Gastroesophageal sphincter (tissue), 4 donors: ENCODE measurements at regions not wholly inside any gene's neighbourhood (a gene's known extent, or its start where the extent isn't known, plus 50 kb on each side); places are given as distances from the start of the nearest gene placed in this dataset.

Source experiments
- ATAC-seq: fragments of 150-250 bp; one replicate; pipeline ENCODE4 v1.9.1; 2016; ENCODE audit warnings: mild to moderate bottlenecking, moderate library complexity
- H3K27ac ChIP-seq, 4 donors: fragments of 200-600 bp; sonication (generic) in 3 of 4; 1 replicate in 3 of 4; 2 replicates in 1 of 4; pipeline ENCODE4 v1.5.1; 2016 to 2019
- H3K27me3 ChIP-seq: fragments of 200-600 bp; sonication (generic); one replicate; pipeline ENCODE4 v1.5.1; 2019
- H3K36me3 ChIP-seq, 2 donors: fragments of 200-600 bp; sonication (generic); one replicate each; pipeline ENCODE4 v1.5.1; 2019; ENCODE audit warnings: control low read depth in 1 of 2
- H3K4me1 ChIP-seq, 3 donors: fragments of 200-600 bp; sonication (generic); 1 replicate in 2 of 3; 2 replicates in 1 of 3; pipeline ENCODE4 v1.5.1; 2016 to 2019; ENCODE audit warnings: control low read depth in 2 of 3
- H3K4me3 ChIP-seq, 2 donors: fragments of 200-600 bp; sonication (generic); one replicate each; pipeline ENCODE4 v1.5.1; 2019; ENCODE audit warnings: mild to moderate bottlenecking in 1 of 2, moderate library complexity in 1 of 2
- H3K9me3 ChIP-seq, 3 donors: fragments of 200-600 bp; sonication (generic); one replicate each; pipeline ENCODE4 v1.5.1; 2017 to 2019; ENCODE audit warnings: control low read depth in 2 of 3
- EP300 ChIP-seq: sonication (generic); formaldehyde crosslinking; IDR thresholded peaks from one replicate; pipeline ENCODE4 v1.6.1; 2017; ENCODE audit warnings: antibody characterized with exemption, mild to moderate bottlenecking
- POLR2A ChIP-seq, 2 donors: fragments of 450-650 bp; IDR thresholded peaks; one replicate each; pipeline ENCODE4 v1.6.1; 2017; ENCODE audit warnings: antibody characterized with exemption in 2 of 2, mild to moderate bottlenecking in 2 of 2, moderate library complexity in 1 of 2
- POLR2AphosphoS5 ChIP-seq: sonication (generic); formaldehyde crosslinking; IDR thresholded peaks from one replicate; pipeline ENCODE4 v1.6.1; 2017; ENCODE audit warnings: antibody characterized with exemption
- WGBS, 2 donors: methylation state at CpG; one replicate each; pipeline ENCODE4 v1.1.5; 2018; ENCODE audit warnings: low coverage in 1 of 2; 5-methylcytosine and 5-hydroxymethylcytosine counted together
- TF ChIP-seq, protein P1 (sequence below), 4 experiments: fragments of 200-600 bp in 2 of 4; fragments of 450-650 bp in 2 of 4; sonication (generic) in 1 of 4; IDR thresholded peaks; one replicate each; pipeline ENCODE4 v1.5.1; 2017 to 2019; ENCODE audit warnings: antibody characterized with exemption in 4 of 4, mild to moderate bottlenecking in 2 of 4, moderate library complexity in 2 of 4

- H3K27me3 ChIP-seq: no peaks in the 10 kb centered on the region
- no peak overlapping the region for H3K4me3 ChIP-seq
- whole genome bisulfite sequencing, 2 donors: 40 to 66% methylated on average over 1 to 2 of the region's 2 CpGs
- H3K27ac ChIP-seq: no peak overlapping the region
- H3K4me1 ChIP-seq: no peaks in the 10 kb centered on the region
- no peak for ATAC-seq
- no peaks in the 10 kb centered on the region for H3K9me3 ChIP-seq
- no peak for TF ChIP-seq EP300
- no peak for TF ChIP-seq POLR2A (IDR thresholded peaks at IDR 0.05)
- TF ChIP-seq, protein P1, sequence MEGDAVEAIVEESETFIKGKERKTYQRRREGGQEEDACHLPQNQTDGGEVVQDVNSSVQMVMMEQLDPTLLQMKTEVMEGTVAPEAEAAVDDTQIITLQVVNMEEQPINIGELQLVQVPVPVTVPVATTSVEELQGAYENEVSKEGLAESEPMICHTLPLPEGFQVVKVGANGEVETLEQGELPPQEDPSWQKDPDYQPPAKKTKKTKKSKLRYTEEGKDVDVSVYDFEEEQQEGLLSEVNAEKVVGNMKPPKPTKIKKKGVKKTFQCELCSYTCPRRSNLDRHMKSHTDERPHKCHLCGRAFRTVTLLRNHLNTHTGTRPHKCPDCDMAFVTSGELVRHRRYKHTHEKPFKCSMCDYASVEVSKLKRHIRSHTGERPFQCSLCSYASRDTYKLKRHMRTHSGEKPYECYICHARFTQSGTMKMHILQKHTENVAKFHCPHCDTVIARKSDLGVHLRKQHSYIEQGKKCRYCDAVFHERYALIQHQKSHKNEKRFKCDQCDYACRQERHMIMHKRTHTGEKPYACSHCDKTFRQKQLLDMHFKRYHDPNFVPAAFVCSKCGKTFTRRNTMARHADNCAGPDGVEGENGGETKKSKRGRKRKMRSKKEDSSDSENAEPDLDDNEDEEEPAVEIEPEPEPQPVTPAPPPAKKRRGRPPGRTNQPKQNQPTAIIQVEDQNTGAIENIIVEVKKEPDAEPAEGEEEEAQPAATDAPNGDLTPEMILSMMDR (IDR thresholded peaks at IDR 0.05): no peak
- TF ChIP-seq POLR2AphosphoS5: no peak
- H3K36me3 ChIP-seq: no peaks in the 10 kb centered on the region
Measured at GRCh38 chrX:94576367-94577004, 902.5 kb downstream of the FAM133A start.

GRCh38 chrX:94600077-94600476 is 926.1 kb downstream of the FAM133A start:
- 86% methylated on average over 2 of the region's 6 CpGs; no CpG with 5 or more reads in 1 of the 2 donors for WGBS, 2 donors
- H3K27me3 ChIP-seq: no peaks in the 10 kb centered on the region
- H3K4me3 ChIP-seq: no peak overlapping the region
- no peak for ATAC-seq
- H3K9me3 ChIP-seq: no peaks in the 10 kb centered on the region
- TF ChIP-seq POLR2A (IDR thresholded peaks at IDR 0.05): no peak
- TF ChIP-seq, protein P1 (IDR thresholded peaks at IDR 0.05): no peak
- no peak for TF ChIP-seq POLR2AphosphoS5
- no peak for TF ChIP-seq EP300
- no peaks in the 10 kb centered on the region for H3K36me3 ChIP-seq
- H3K4me1 ChIP-seq: no peaks in the 10 kb centered on the region
- H3K27ac ChIP-seq: no peak overlapping the region

- Histone ChIP-seq H3K27me3 (no peaks in the 10 kb centered on the region), H3K9me3 (no peaks in the 10 kb centered on the region), H3K27ac (no peak overlapping the region), H3K4me1 (no peaks in the 10 kb centered on the region), H3K4me3 (no peak overlapping the region), H3K36me3 (no peaks in the 10 kb centered on the region)
- 56 to 86% methylated on average over 2 of the region's 2 CpGs for WGBS, 2 donors
- TF ChIP-seq POLR2AphosphoS5: no peak
- TF ChIP-seq, protein P1 (IDR thresholded peaks at IDR 0.05): no peak
- no peak for TF ChIP-seq EP300
- TF ChIP-seq POLR2A (IDR thresholded peaks at IDR 0.05): no peak
- no peak for ATAC-seq
Measured at GRCh38 chrX:94612140-94612539, 938.1 kb downstream of the FAM133A start.

DNA sequence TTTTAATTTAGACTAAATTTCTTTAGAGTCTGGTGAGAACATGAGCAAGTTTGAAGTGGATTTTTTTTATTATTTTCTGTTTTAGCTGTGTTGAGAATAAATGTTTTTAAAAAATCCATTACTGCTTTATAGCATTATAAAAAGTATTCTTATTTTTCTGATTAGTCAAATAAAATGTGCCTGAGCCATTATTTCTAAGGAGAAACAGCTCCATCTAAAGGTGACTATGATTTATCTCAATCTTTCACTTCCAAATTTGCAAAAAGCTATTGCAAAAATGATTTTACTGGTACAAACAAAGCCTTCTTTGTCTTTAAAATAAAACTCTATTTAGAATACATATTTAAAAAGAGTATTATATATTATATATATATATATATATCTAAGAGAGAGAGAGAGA is 959.2 kb downstream of the FAM133A start:
- ATAC-seq: no peak
- no peaks in the 10 kb centered on the region for H3K4me1 ChIP-seq
- H3K36me3 ChIP-seq: no peaks in the 10 kb centered on the region
- no peaks in the 10 kb centered on the region for H3K27me3 ChIP-seq
- H3K9me3 ChIP-seq: no peaks in the 10 kb centered on the region
- TF ChIP-seq POLR2AphosphoS5 (no peak), EP300 (no peak), POLR2A (IDR thresholded peaks at IDR 0.05) (no peak)
- TF ChIP-seq, protein P1 (IDR thresholded peaks at IDR 0.05): no peak
- no peak overlapping the region for H3K27ac ChIP-seq
- no peak overlapping the region for H3K4me3 ChIP-seq

- TF ChIP-seq POLR2AphosphoS5 (no peak), EP300 (no peak), POLR2A (IDR thresholded peaks at IDR 0.05) (no peak)
- TF ChIP-seq, protein P1 (IDR thresholded peaks at IDR 0.05): no peak
- Histone ChIP-seq H3K27me3 (no peaks in the 10 kb centered on the region), H3K9me3 (no peaks in the 10 kb centered on the region), H3K4me3 (no peak overlapping the region), H3K4me1 (no peaks in the 10 kb centered on the region), H3K36me3 (no peaks in the 10 kb centered on the region), H3K27ac (no peak overlapping the region)
- no peak for ATAC-seq
- 86% methylated on average over 1 of the region's 3 CpGs; no CpG with 5 or more reads in 1 of the 2 donors for WGBS, 2 donors
Measured at GRCh38 chrX:94635003-94635402, 961.0 kb downstream of the FAM133A start.
